DND-41 (cell line): ENCODE measurements at regions not wholly inside any gene's neighbourhood (a gene's known extent, or its start where the extent isn't known, plus 50 kb on each side); places are given as distances from the start of the nearest gene placed in this dataset.

ENCODE experiments used
- EZH2 ChIP-seq: IDR thresholded peaks from 3 replicates; pipeline ENCODE4 v1.6.1; 2012; ENCODE audit warnings: borderline replicate concordance, low read depth, mild to moderate bottlenecking, moderate library complexity, low read length, inconsistent platforms; ENCODE audit not compliant: severe bottlenecking
- TF ChIP-seq, protein P1 (sequence below): IDR thresholded peaks from 2 replicates; pipeline ENCODE4 v1.5.1; 2012; ENCODE audit warnings: borderline replicate concordance, low read length, moderate library complexity, mild to moderate bottlenecking; ENCODE audit not compliant: poor library complexity, severe bottlenecking; ENCODE audit errors: extremely low read depth

- TF ChIP-seq, protein P1, sequence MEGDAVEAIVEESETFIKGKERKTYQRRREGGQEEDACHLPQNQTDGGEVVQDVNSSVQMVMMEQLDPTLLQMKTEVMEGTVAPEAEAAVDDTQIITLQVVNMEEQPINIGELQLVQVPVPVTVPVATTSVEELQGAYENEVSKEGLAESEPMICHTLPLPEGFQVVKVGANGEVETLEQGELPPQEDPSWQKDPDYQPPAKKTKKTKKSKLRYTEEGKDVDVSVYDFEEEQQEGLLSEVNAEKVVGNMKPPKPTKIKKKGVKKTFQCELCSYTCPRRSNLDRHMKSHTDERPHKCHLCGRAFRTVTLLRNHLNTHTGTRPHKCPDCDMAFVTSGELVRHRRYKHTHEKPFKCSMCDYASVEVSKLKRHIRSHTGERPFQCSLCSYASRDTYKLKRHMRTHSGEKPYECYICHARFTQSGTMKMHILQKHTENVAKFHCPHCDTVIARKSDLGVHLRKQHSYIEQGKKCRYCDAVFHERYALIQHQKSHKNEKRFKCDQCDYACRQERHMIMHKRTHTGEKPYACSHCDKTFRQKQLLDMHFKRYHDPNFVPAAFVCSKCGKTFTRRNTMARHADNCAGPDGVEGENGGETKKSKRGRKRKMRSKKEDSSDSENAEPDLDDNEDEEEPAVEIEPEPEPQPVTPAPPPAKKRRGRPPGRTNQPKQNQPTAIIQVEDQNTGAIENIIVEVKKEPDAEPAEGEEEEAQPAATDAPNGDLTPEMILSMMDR = no peak
- no peak for TF ChIP-seq EZH2
Measured at GRCh38 chr18:67074309-67074708, 442.2 kb downstream of the DSEL start.
